GM18520 (cell line): ENCODE measurements at regions not wholly inside any gene's neighbourhood (a gene's known extent, or its start where the extent isn't known, plus 50 kb on each side); places are given as distances from the start of the nearest gene placed in this dataset.
"Not testable (repeated sequence)": the region's sequence is repeated elsewhere in the genome, so short reads cannot be mapped to it uniquely, and the experiment has no call there.

Experiments used
- ATAC-seq: cut with Tn5 transposase; IDR thresholded peaks from one replicate; pipeline ENCODE4 v1.9.1; 2021; ENCODE audit not compliant: unreplicated experiment

DNA sequence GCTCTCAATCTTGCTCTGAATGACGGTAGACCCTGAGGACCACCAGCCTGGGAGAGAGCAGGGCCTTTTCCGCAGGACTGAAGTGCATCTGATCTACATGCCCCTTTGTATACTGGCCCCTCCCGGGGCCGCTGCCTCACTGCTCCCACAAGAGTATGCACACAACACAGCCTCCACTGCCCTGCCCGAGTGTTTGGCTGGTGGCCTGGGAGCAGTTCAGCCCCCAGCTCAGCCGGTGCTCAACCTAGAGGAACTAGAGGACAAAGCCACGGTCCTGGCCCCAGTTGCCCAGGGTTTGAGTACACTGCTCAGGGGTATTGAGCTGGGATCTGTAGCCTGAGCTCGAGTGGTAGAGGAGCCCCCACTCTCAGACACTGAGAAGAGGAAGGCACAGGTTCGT, 118.9 kb upstream of the CAB39 start:
- no peak for ATAC-seq

DNA sequence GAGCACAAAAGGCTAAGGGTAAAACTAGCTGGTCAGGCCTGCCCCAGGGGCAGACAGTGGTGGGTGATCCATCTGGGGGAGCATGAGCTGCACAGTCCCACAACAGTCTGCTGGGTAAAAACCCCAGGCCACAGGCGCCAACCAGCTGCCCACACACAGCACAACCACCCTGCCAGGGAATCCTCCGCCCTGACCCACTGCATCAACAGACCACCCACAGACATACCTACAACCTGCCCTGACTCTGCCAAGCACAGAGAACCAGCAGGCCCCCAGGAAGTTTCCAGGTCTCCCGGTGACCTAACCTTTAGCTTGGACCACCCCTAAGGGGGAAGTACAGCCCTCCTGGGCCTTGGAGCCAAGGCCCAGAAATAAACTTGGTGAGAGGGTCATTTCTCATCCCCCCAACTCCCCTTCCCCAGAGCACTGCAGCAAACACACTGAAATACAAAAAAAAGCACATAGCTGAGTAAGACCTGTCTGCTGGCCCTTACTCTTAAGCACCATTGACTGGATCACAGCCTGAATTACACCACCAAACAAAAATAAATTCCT, 118.3 kb upstream of the CAB39 start:
- ATAC-seq, result no peak

DNA sequence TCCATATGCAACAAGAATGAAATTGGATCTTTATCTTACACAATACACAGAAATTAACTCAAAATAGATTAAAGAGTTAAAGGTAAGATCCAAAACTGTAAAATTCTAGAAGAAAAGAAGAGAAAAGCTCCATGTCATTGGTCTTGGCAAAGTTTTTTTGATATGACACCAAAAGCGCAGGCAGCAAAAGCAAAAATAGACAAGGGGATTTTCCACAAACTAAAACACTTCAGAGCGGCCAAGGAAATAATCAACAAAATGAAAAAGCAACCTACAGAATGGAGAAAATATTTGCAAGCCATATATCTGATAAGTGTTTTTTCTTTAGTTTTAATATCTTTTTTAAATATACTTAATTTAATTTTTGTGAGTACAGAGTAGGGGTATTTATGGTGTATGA, 112.8 kb upstream of the CAB39 start:
- no peak for ATAC-seq

DNA sequence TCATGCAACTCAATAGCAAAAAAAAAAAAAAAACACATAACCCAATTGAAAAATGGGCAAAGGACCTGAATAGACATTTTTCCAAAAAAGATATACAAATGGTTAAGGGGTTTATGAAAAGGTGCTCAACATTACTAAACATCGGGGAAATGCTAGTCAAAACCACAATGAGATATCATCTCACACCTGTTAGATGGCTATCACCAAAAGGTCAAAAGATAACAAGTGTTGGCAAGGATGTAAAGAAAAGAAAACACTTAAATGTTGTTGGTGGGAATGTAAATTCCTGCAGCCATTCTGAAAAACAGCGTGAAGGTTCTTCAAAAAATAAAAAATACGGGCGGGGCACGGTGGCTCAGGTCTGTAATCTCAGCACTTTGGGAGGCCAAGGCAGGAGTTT, 112.4 kb upstream of the CAB39 start:
- ATAC-seq, result no peak

DNA sequence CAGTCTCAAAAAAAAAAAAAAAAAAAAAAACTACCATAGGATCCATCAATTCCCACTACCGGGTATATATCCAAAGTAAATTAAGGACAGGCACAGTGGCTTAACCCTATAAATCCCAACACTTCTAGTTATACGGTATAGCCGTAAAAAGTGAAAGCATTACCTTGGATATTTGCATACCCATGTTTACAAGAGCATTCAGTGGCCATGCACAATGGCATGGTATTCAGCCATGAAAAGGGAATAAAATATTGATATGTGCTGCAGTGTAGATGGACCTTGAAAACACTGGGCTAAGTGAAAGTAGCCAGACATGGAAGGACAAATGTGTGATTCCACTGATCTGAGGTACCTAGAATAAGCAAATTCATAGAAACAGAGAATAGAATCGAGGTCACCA, 111.8 kb upstream of the CAB39 start:
- ATAC-seq, result no peak

DNA sequence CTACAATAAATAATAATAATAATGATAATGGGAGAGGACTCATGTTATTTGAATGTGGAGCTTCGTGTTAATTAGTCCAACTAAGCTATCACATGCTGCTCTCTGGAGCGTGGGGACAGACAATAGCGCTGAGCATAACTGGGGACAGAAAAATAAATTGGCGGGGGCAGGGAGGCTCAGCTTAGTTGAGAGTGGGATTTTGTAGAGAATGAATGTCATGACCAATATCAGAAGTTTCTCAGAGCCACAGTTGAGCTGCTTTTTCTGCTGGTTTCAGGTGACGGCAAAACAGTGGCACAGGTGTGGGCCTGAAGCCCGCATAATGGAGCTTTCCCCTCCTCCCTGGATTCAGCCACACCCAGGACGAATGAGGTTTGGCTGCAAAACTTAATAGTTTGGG, 111.1 kb upstream of the CAB39 start:
- ATAC-seq, result peak; percentile 45

DNA sequence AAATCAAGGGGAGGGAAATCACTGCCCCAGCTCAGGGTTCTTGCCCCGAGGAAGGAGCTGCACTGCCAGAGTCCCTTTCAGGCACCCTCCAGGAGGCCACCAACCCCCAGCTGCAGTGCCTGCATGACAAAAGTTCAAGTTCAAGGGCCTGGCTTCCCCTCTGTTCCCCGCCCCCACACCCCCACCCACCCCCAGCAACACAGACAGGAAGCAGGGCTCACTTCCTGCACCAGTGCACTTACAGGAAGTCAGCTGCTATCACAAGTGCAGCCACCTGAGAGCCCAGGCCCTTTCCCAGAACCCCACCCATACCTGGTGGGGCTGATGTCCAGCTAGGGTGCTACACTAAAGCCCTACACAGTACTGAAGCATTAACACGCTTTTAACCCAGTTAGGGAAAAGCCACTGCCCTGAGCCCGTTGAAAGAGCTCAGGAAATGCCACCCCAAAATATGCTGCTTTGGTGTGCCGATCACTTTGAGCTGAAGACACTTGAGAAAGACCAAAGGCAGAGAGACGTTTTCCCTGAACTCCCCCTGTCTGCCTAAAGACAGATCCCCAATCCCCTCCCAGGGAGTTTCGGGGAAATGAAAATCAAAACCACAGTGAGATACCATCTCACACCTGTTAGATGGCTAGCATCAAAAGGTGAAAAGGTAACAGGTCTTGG, 109.9 kb upstream of the CAB39 start:
- ATAC-seq, result no peak

DNA sequence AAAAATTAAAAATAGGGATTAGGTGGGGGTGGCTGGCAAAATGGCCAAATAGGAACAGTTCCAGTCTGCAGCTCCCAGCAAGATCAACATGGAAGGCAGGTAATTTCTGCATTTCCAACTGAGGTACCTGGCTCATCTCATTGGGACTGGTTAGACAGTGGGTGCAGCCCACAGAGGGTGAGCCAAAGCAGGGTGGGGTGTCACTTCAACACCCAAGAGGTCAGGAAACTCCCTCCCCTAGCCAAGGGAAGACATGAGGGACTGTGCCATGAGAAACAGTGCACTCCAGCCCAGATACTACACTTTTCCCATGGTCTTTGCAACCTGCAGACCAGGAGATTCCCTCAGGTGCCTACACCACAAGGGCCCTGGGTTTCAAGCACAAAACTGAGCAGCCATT, 109.3 kb upstream of the CAB39 start:
- not testable (repeated sequence) for ATAC-seq

DNA sequence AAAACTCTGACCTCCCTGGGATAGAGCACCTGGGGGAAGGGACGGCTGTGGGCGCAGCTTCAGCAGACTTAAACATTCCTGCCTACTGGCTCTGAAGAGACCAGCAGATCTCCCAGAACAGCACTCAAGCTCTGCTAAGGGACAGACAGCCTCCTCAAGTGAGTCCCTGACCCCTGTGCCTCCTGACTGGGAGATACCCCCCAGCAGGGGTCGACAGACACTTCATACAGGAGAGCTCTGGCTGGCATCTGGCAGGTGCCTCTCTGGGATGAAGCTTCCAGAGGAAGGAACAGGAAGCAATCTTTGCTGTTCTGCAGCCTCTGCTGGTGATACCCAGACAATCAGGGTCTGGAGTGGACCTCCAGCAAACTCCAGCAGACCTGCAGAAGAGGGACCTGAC, 108.5 kb upstream of the CAB39 start:
- ATAC-seq, result not testable (repeated sequence)

DNA sequence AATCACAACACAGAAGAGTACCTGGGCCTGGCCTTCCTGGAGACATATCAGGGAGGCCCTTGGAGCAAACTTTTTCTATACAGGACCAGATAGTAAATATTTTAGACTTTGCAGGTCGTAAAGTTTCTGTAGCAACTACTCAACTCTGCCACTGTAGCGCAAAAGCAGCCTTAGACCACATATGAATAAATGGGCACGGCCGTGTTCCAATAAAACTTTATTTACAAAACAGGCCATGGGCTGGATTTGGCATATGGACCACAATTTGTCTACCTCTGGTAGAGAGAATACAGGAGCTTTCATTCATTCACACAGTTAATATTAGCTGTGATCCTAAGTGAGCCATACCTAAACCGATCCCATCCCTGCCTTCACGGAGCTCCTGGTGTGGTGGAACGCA, 98.6 kb upstream of the CAB39 start:
- ATAC-seq, result no peak

DNA sequence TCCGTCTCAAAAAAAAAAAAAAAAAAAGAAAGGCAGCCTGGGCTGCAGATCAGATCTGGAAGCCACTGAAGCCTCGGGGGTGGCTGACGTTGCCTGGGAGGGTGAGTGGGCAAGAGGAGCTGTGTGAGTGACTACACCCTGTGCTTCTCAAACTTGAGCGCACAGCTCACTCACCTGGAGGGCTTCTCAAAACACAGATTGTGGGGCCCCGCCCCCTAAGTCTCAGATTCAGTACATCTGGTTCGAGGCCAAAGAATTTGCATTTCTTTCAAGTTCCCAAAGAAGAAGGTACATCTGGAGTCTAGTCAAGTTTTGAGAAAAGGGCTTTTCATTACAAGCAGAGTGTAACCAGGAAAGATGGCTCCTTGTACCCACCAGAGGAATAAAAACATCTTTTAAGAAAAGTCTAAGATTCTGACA, 97.7 kb upstream of the CAB39 start:
- ATAC-seq, result peak; percentile 56

DNA sequence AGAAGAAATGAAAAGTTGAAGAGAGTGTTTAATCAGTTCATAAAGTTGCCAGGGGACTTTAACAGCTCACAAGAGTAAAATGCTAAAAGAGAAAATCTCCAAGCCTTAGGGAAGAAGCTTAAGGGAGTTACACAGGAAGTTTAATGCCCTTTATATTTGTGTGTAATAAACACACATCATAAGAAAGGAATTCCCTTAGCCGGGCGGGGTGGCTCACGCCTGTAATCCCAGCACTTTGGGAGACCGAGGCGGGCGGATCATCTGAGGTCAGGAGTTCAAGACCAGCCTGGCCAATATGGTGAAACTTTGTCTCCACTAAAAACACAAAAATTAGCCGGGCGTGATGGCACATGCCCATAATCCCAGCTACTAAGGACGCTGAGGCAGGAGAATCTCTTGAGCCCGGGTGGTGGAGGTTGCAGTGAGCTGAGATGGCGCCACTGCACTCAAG, 95.4 kb upstream of the CAB39 start:
- ATAC-seq, result not testable (repeated sequence)

DNA sequence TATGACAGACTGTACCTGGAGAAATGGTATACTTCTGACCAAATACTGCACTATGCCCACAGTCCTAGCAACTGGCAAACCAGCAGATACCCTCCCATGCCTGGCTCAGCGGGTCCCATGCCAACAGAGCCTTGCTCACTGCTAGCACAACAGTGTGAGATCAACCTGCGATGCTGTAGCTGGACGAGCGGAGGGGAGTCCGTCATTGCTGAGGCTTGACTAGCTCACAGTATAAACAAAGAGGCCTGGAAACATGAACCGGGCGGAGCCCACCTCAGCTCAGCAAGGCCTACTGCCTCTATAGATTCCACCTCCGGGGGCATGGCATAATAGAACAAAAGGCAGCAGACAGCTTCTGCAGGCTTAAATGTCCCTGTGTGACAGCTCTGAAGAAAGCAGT, 93.2 kb upstream of the CAB39 start:
- no peak for ATAC-seq

DNA sequence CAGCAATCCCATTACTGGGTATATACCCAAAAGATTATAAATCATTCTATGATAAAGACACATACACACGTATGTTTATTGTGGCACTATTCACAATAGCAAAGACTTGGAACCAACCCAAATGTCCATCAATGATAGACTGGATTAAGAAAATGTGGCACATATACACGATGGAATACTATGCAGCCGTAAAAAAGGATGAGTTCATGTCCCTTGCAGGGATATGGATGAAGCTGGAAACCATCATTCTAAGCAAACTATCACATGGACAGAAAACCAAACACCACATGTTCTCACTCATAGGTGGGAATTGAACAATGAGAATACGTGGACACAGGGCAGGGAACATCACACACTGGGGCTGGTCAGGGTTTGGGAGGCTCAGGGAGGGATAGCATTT, 87.4 kb upstream of the CAB39 start:
- ATAC-seq, result not testable (repeated sequence)

DNA sequence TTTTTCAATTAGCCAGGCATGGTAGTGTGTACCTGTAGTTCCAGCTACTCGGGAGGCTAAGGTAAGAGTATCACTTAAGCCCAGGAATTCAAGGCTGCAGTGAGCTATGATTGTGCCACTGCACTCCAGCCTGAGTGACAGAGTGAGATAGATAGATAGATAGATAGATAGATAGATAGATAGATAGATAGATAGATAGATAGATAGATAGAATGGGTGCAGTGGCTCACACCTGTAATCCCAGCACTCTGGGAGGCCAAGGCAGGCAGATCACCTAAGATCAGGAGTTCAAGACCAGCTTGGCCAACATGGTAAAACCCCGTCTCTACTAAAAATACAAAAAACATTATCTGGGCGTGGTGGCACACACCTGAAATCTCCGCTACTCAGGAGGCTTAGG, 85.6 kb upstream of the CAB39 start:
- not testable (repeated sequence) for ATAC-seq

DNA sequence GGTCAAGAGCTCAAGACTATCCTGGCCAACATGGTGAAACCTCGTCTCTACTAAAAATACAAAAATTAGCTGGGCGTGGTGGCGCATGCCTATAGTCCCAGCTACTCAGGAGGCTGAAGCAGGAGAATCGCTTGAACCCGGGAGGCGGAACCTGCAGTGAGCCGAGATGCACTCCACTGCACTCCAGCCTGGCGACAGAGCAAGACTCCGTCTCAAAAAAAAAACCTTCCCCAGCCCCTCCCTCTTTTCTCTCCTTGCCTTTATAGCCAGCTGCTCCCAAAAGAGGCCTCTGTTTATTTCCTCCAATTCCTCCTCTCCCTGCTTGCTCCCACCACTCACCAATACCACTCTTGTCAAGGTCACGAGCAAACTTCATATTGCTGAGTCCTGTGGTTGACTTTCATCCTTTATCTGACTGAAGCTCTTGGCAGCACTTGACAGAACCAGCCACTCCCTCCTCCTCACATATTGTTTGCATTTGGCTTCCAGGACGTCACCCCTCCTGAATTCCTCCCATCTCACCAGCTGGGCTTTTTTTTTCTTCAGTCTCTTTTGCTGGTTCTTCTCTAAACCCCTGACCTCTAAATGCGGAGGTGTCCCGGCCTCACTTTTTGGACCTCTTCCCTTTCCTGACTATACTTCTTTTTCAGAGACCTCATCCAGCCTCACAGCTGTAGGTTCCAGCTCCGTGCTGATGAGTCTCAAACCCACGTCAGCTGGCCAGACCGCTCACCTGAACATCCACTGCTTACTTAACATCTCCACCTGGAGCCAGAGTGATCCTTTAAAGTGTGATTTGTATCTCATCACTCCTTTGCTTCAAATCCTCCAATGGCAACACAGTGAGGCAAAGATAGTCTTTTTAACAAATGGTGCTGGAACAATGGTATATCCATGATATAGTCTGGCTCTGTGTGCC, 84.6 kb upstream of the CAB39 start:
- ATAC-seq, result no peak

DNA sequence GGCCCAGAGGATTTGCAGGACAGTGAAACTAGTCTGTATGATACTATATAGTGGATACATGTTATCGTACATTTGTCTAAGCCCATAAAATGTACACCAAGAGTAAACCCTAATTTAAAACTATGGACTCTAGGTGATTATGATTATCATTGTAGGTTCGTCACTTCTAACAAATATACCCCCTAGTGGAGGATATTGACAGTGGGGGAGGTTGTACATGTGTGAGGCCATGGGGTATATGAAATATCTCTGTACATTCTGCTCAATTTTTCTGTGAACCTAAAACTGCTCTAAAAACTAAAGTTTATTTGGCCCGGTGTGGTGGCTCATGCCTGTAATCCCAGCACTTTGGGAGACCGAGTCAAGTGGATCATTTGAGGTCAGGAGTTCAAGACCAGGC, 81.2 kb upstream of the CAB39 start:
- ATAC-seq, result no peak

DNA sequence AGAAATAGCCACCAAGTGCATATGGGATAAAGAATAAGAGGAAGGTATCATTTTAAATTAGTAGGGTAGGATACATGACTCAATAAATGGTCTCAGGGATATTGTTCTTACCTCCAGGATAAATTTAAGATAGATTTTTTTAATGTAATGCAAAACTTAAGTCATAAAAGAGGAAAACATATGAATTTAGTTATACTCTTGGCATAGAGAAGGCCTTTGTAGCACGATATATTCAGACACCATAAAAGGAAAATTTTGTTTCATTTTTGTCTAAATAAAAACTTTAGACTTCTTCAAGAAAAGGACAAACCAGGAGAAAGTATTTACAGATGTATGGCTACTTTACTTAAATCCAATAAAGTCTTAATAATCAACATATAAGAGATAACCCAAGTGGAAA, 78.5 kb upstream of the CAB39 start:
- no peak for ATAC-seq

DNA sequence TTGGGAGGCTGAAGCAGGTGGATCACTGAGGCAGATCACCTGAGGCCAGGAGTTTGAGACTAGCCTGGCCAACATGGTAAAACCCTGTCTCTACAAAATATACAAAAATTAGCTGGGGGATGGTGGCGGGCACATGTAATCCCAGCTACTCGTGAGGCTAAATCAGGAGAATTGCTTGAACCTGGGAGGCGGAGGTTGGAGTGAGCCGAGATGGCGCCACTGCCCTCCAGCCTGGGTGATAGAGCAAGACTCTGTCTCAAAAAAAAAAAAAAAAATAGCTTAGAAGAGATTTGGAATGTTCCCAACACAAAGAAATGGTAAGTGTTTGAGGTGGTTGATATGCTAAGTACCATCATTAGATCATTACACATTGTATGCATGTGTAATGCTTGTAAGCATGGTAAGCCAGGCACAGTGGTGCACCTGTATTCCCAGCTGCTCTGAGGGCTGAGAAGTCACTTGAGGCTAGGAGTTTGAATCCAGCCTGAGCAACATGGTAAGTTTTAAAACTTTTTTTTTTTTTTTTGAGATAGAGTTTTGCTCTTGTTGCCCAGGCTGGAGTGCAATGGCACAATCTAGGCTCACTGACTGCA, 77.8 kb upstream of the CAB39 start:
- not testable (repeated sequence) for ATAC-seq

DNA sequence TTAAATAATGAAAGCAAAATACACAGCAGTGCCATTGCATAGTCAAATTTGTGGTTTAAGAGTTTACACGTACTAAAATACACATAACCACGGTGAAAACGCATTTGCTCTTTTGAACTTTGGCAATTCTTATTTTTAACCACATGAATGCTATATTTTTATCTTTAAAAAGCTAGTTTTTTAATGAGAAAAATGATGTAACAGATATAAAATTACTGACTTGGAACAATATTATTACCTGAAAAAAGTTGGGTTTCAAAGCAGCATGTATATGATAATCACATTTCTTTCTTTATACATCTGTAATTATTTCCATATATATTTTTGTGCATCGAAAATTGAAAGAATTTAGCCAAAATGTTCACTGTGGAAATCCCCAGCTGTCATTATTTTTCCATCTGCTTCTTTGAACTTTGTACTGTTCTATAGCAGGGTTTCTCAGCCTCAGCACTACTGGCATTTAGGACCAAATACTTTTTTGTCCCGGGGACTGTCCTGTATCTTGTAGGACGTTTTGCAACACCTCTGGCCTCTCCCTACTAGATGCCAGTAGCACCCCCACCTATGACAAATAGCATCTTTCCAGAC, 75.9 kb upstream of the CAB39 start:
- no peak for ATAC-seq

DNA sequence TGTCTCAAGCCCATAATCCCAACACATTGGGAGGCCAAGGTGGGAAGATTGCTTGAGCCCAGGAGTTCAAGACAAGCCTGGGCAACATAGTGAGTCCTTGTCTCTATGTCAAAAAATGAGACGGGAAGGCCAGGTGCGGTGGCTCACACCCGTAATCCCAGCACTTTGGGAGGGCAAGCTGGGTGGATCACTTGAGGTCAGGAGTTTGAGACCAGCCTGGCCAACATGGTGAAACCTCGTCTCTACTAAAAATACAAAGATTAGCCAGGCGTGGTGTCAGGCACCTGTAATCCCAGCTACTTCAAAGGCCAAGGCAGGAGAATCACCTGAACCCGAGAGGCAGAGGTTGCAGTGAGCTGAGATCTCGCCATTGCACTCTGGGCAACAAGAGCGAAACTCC, 75.2 kb upstream of the CAB39 start:
- not testable (repeated sequence) for ATAC-seq
